ENCODE measurements at regions not wholly inside any gene's neighbourhood (a gene's known extent, or its start where the extent isn't known, plus 50 kb on each side); places are given as distances from the start of the nearest gene placed in this dataset.

GRCh38 chr15:58235961-58236360, 97.8 kb downstream of the AQP9 start:
- DNase-seq, result no peak

GRCh38 chr15:58240191-58240932, 102.2 kb downstream of the AQP9 start:
- DNase-seq, result no peak

- no peak for DNase-seq
Observed at GRCh38 chr15:58241872-58242271, 103.7 kb downstream of the AQP9 start.

GRCh38 chr15:58243070-58243469, 104.9 kb downstream of the AQP9 start:
- DNase-seq, result no peak

- no peak for DNase-seq
Observed at GRCh38 chr15:58244536-58244935, 106.4 kb downstream of the AQP9 start.

- no peak for DNase-seq
Observed at GRCh38 chr15:58246041-58246440, 107.9 kb downstream of the AQP9 start.

- peak; percentile 87 for DNase-seq
Observed at GRCh38 chr15:58247855-58248842, 110.0 kb downstream of the AQP9 start.

GRCh38 chr15:58249646-58250312, 111.6 kb downstream of the AQP9 start:
- peak; percentile 30 for DNase-seq

- no peak for DNase-seq
Observed at GRCh38 chr15:58252586-58253323, 114.6 kb downstream of the AQP9 start.

- no peak for DNase-seq
Observed at GRCh38 chr15:58257776-58258325, 119.7 kb downstream of the AQP9 start.

- no peak for DNase-seq
Observed at GRCh38 chr15:58258501-58259292, 120.5 kb downstream of the AQP9 start.

GRCh38 chr15:58260205-58260724, 122.1 kb downstream of the AQP9 start:
- DNase-seq, result no peak

GRCh38 chr15:58260725-58261267, 122.6 kb downstream of the AQP9 start:
- no peak for DNase-seq

GRCh38 chr15:58261368-58261767, 123.2 kb downstream of the AQP9 start:
- no peak for DNase-seq

- peak; percentile 20 for DNase-seq
Observed at GRCh38 chr15:58264053-58264971, 126.1 kb downstream of the AQP9 start.

- no peak for DNase-seq
Observed at GRCh38 chr15:58267051-58267450, 128.9 kb downstream of the AQP9 start.

GRCh38 chr15:58268746-58269267, 130.6 kb downstream of the AQP9 start:
- no peak for DNase-seq

- DNase-seq, result peak; percentile 85
Observed at GRCh38 chr15:58269455-58270414, 131.6 kb downstream of the AQP9 start.

Data from hematopoietic multipotent progenitor cell treated with erythropoietin and hydrocortisone succinate and interleukin-3 and kit ligand, for 4 days (in vitro differentiated cells).